ENCODE measurements at regions not wholly inside any gene's neighbourhood (a gene's known extent, or its start where the extent isn't known, plus 50 kb on each side); places are given as distances from the start of the nearest gene placed in this dataset.
"Not testable (repeated sequence)": the region's sequence is repeated elsewhere in the genome, so short reads cannot be mapped to it uniquely, and the experiment has no call there.

- TF ChIP-seq CTCF (IDR thresholded peaks at IDR 0.05; ENCODE audit: insufficient read depth, low read length, missing control alignments), result no peak
- ChIA-PET CTCF (interaction anchor here (1.6 kb wide), 1 partner anchor 1299 kb away, joined by 3 read pairs; no protein-coding TSS in a partner anchor), POLR2A (no interaction called here)
- DNase-seq (ENCODE audit: low read depth, low spot score), result no peak
- no peak overlapping the region for H3K4me3 ChIP-seq (ENCODE audit: low read depth, low read length)
These were observed 925.6 kb upstream of the ARRDC3 start for GRCh38 chr5:92308679-92309078.

- DNase-seq (ENCODE audit: low read depth, low spot score); H3K4me3 ChIP-seq (ENCODE audit: low read depth, low read length); CTCF ChIA-PET; POLR2A ChIA-PET: not testable (repeated sequence)
These were observed 919.2 kb upstream of the ARRDC3 start for GRCh38 chr5:92302356-92302755.

- DNase-seq (ENCODE audit: low read depth, low spot score), result no peak
- no peak overlapping the region for H3K4me3 ChIP-seq (ENCODE audit: low read depth, low read length)
- ChIA-PET CTCF (no interaction called here), POLR2A (no interaction called here)
- TF ChIP-seq CTCF (IDR thresholded peaks at IDR 0.05; ENCODE audit: insufficient read depth, low read length, missing control alignments), result no peak
These were observed 900.4 kb upstream of the ARRDC3 start for GRCh38 chr5:92283521-92283920.

GRCh38 chr5:92271750-92272149, 888.6 kb upstream of the ARRDC3 start:
- CTCF ChIA-PET; H3K4me3 ChIP-seq (ENCODE audit: low read depth, low read length); POLR2A ChIA-PET; DNase-seq (ENCODE audit: low read depth, low spot score): not testable (repeated sequence)

GRCh38 chr5:92268343-92268742, 885.2 kb upstream of the ARRDC3 start:
- CTCF ChIA-PET, result no interaction called here
- POLR2A ChIA-PET, result no interaction called here
- DNase-seq (ENCODE audit: low read depth, low spot score), result no peak
- TF ChIP-seq CTCF (IDR thresholded peaks at IDR 0.05; ENCODE audit: insufficient read depth, low read length, missing control alignments), result no peak
- no peak overlapping the region for H3K4me3 ChIP-seq (ENCODE audit: low read depth, low read length)

GRCh38 chr5:92267830-92268229, 884.7 kb upstream of the ARRDC3 start:
- H3K4me3 ChIP-seq (ENCODE audit: low read depth, low read length), result no peak overlapping the region
- no peak for TF ChIP-seq CTCF (IDR thresholded peaks at IDR 0.05; ENCODE audit: insufficient read depth, low read length, missing control alignments)
- DNase-seq (ENCODE audit: low read depth, low spot score), result no peak
- ChIA-PET CTCF (no interaction called here), POLR2A (no interaction called here)

- ChIA-PET POLR2A (no interaction called here), CTCF (no interaction called here)
- TF ChIP-seq CTCF (IDR thresholded peaks at IDR 0.05; ENCODE audit: insufficient read depth, low read length, missing control alignments), result no peak
- H3K4me3 ChIP-seq (ENCODE audit: low read depth, low read length), result no peak overlapping the region
- DNase-seq (ENCODE audit: low read depth, low spot score), result no peak
These were observed 882.7 kb upstream of the ARRDC3 start for GRCh38 chr5:92265804-92266203.

GRCh38 chr5:92255605-92256004, 872.5 kb upstream of the ARRDC3 start:
- CTCF ChIA-PET; DNase-seq (ENCODE audit: low read depth, low spot score); POLR2A ChIA-PET; H3K4me3 ChIP-seq (ENCODE audit: low read depth, low read length): not testable (repeated sequence)

Data from AG04449 (cell line).